ENCODE measurements at regions not wholly inside any gene's neighbourhood (a gene's known extent, or its start where the extent isn't known, plus 50 kb on each side); places are given as distances from the start of the nearest gene placed in this dataset.

DNA sequence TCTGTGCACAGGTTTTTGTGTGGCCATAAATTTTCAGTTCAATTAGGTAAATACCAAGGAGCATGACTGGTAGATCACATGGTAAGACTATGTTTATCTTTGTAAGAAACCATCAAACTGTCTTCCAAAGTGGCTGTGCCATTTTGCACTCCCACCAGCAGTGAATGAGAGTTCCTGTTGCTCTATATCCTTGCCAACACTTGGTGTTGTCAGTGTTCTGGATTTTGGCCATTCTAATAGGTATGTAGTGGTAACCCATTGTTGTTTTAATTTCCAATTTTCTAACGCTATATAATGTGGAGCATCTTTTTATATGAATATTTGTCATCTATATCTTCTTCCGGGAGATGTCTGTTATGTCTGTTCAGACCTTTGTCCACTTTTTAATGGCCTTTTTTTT, 51.7 kb upstream of the MED4 start:
- TF ChIP-seq, protein P1, sequence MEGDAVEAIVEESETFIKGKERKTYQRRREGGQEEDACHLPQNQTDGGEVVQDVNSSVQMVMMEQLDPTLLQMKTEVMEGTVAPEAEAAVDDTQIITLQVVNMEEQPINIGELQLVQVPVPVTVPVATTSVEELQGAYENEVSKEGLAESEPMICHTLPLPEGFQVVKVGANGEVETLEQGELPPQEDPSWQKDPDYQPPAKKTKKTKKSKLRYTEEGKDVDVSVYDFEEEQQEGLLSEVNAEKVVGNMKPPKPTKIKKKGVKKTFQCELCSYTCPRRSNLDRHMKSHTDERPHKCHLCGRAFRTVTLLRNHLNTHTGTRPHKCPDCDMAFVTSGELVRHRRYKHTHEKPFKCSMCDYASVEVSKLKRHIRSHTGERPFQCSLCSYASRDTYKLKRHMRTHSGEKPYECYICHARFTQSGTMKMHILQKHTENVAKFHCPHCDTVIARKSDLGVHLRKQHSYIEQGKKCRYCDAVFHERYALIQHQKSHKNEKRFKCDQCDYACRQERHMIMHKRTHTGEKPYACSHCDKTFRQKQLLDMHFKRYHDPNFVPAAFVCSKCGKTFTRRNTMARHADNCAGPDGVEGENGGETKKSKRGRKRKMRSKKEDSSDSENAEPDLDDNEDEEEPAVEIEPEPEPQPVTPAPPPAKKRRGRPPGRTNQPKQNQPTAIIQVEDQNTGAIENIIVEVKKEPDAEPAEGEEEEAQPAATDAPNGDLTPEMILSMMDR (conservative IDR thresholded peaks at IDR 0.05 in 1 of 2, IDR thresholded peaks at IDR 0.05 in 1 of 2; ENCODE audit: low read depth in 1 of 2, low read length in 2 of 2): no peak
- no peak for TF ChIP-seq EZH2 (IDR thresholded peaks at IDR 0.05; ENCODE audit: low read length, missing control alignments)

Data from fibroblast of lung (primary cell).